ENCODE measurements at regions not wholly inside any gene's neighbourhood (a gene's known extent, or its start where the extent isn't known, plus 50 kb on each side); places are given as distances from the start of the nearest gene placed in this dataset.

- DNase-seq = no peak
These were observed 373.8 kb upstream of the SYT4 start for GRCh38 chr18:43651057-43651456.

DNA sequence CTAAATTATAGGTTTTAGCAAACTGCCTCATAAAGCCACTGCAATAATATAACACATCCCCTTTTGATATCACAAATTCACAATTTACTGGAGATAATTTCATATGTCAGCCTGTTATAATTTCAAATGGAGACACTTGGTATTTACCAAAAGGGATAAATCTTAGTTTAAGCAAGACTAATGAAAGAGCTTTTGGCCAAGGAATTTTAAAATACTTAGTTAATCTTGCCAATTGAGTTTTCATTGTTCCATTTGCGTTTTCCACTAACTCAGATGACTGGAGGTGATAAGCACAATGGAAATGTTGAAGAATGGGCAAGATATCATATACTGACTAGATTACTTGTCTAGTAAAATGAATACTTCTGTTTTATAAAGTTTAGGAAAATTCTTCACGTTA lies 379.3 kb upstream of the SYT4 start:
- no peak for DNase-seq

DNA sequence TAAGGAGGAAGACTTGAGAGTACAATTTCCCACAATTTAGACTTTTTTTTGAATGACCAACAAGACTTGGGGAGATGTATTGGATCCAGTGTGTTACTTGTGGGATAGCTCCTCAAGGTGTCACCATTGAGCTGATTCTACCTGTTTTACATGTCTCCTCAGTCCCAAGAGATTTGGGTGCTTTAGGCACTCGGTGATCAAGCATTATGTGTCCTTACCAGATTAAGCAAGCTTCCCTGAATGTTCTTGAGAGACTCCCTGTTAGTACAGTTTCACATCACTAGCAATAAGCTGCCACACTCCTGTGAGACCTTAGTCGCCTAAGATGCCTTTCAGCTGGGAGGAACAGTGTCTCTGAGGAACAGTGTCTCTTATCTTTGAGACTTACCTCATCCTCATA lies 384.3 kb upstream of the SYT4 start:
- DNase-seq = no peak

DNA sequence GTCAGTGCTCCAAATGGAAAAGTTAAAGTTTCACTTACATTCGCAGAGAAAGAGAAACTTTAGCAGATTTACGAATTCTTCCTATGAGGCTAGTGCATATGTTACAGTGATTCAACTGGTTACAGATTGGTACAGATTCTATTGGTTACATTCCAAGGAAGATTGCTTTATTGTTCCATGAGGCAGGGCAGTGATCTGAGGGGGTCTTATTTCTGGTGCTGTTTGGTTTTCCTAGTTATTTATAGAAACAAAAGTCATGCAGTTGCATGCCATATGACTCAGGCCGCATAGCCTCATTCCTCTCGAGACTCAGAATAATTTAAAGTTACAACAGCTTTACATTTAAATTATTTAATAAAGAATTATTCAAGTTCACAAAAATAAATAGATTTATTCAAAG lies 385.4 kb upstream of the SYT4 start:
- no peak for DNase-seq

DNA sequence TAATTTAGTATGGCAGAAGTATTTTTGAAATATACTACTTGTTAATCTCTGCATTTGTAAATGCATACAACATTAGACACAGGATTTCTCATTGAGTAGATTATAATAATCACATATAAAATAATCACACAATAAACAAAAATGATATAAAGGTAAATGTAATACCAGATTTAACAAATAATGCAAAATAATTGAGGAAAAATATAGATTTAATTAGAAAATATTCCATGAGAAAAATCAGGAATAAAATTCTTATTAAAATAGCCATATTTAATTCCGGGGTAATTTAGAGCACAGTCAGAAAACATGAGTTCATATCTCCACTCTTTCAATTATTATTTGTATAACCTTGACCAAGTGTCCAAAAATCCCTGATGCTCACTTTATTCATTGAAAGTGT lies 385.9 kb upstream of the SYT4 start:
- no peak for DNase-seq

DNA sequence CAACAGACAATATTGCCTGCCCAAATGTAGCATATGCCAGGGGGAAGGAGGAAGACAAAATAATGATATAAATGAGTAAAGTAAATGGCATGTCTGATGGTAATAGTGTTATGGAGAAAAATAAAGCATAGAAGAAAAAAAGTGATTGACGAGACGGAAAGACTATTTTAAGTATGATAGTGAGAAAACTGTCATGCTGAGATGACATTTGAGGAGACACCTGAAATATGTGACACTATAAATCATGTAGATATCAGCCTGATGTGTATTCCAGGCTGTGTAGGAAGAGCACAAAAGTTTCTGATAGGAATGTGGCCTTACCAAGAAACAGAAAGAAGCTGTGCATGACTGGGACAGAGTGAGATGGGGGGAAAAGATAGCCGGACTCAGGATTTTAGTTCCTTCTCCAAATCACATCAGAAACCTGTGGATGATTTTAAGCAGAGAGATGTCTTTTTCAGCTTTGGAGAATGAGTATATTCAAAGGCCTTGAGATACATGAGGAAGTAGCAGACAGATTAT lies 387.3 kb upstream of the SYT4 start:
- DNase-seq = no peak

- DNase-seq = no peak
These were observed 388.0 kb upstream of the SYT4 start for GRCh38 chr18:43665105-43665788.

DNA sequence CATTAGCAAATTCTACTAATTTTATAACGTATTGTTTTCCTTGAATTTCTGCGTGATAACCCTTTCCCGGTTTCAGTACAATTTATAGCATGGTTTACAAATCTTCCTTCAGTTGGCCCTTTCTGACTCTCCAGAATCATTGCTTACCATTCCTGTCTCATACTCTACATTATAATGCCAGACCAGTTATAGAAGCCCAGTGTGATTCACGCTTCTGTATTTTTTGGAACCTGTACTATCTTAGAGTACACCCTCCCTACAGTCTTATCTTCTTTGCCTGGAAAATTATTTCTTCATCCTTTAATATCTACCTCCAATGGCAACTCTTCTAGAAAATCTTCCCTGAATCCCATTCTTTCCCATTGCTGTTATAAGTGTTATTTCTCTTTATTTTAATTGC lies 391.6 kb upstream of the SYT4 start:
- no peak for DNase-seq

DNA sequence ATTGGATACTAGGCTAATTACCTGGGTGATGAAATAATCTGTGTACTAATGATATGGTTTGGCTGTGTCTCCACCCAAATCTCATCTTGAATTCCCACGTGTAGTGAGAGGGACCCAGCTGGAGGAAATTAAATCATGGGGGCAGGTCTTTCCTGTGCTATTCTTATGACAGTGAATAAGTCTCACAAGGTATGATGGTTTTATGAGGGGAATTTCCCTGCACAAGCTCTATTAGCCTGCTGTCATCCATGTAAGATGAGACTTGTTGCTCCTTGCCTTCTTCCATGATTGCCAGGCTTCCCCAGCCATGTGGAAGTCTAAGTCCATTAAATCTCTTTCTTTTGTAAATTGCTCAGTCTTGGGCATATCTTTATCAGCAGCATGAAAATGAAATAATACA lies 394.1 kb upstream of the SYT4 start:
- DNase-seq = no peak

DNA sequence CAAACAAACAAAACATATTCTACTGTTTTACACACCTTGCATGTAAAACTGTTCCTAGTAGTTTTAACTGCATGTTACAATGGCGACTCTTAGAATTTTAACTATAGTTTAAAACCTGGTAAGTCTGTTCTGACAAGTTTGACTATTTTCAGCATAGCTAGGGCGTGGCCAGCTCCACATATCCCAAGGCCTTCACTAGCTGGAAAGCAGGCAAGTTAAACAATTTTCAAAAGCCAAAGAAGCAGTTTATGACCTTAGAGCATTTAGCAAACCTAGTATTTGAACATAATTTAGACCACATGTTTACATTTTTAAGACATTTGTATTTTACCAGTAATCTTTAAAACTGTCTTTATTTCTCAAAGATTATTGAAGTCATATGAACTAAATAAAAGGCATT lies 402.8 kb upstream of the SYT4 start:
- no peak for DNase-seq

- DNase-seq = no peak
These were observed 404.4 kb upstream of the SYT4 start for GRCh38 chr18:43681661-43682060.

DNA sequence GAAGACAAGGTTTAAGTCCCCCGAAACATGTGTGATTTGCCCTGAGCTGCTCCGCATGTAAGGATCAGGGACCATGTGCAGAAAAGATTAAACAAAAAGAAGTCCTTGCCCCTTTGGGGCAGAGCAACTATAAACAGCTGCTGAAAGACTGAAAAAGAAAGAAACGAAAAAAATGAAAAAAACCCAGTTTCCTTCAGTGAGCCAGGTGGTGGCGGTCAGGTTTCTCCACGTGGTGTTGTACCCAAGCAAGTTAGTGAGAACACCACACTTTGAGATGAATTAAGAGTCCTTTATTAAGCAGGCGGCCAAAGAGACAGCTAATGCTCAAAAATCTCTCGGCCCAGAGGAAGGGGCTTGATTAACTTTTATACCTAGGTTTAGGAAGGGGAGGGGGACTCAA lies 404.9 kb upstream of the SYT4 start:
- no peak for DNase-seq

- no peak for DNase-seq
These were observed 409.4 kb upstream of the SYT4 start for GRCh38 chr18:43686709-43687108.

DNA sequence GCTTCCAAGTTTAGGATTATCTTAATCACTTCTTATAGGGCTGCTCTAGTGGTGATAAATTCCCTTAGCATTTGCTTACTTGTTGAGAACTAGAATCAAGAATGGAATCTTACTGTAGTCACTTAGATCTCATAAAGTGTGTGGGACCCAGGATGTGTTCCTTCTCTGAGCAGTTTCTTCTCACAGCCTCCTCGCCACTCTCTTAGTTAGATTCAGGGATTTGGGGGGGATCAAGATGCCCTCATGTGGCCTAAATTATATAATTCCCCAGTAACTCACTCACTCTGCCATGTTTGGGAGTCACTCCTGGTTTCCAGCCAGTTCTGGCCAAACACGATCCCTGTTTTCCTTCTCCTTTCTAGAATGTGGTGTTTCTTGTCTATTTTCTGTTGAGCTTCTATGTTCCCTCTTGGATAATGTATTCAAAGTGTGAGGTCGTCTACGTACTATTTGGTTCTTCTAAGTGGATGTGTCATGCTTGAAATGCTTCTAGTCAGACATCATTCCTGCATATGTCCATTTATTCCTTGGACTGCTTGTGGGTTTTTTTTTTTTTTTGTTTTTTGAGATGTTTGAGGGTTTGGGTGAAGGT lies 414.9 kb upstream of the SYT4 start:
- no peak for DNase-seq

DNA sequence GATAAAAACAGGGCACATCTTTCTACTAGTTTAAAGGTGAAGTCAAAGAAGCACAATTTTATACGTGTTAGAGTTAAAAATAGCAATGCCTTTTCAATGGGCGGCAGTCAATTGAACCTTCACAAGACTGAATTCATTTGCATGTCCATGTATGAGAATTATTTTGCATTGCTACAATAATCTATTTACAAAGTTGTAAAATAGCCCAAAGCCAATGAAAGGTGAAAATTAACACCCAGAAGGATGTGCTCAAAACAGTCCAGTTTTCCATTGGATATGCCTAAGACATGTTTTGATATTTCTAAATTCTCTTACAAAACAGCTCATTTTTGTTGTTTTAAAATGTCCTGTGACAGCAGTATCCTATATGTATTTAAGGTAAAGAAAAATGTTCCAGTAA lies 425.1 kb upstream of the SYT4 start:
- DNase-seq = no peak

DNA sequence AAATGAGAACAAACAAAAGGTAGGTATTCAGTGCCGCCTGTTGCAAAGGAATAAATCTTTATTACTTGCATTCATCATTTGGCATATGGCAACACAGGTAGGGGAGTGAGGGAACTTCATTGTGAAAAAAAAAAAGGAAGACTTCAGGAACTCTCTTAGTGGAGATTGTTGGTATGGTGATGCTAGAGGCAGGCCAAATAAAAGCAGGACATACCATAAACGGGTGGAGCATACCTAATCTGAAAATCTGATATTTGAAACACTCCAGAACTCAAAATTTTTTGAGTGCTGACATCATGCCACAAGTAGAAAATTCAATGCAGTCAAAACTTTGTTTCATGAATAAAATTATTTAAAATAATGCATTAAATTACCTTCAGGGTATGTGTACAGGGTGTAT lies 425.8 kb upstream of the SYT4 start:
- DNase-seq = no peak

DNA sequence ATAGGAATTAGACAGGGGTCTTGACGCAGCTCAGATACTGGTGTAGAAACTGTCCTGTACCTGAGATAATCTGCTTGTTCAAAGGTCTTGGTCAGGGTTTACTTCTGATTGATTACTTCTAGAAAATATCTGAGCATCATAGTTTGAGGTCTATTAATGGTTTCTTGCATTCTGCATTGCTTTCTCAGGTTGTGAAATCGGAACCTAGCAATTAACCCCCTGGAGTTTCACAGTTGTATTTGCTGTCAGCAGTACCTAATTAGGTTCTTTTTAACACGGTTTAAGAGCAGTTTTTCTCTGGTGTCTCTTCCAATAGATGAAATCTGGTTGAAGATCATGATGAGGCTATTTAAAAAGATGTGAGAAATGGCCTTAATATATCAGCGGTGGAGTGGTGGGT lies 428.6 kb upstream of the SYT4 start:
- no peak for DNase-seq

GRCh38 chr18:43710135-43710534 lies 432.8 kb upstream of the SYT4 start:
- DNase-seq = no peak

GRCh38 chr18:43714343-43715010 lies 437.2 kb upstream of the SYT4 start:
- no peak for DNase-seq

DNA sequence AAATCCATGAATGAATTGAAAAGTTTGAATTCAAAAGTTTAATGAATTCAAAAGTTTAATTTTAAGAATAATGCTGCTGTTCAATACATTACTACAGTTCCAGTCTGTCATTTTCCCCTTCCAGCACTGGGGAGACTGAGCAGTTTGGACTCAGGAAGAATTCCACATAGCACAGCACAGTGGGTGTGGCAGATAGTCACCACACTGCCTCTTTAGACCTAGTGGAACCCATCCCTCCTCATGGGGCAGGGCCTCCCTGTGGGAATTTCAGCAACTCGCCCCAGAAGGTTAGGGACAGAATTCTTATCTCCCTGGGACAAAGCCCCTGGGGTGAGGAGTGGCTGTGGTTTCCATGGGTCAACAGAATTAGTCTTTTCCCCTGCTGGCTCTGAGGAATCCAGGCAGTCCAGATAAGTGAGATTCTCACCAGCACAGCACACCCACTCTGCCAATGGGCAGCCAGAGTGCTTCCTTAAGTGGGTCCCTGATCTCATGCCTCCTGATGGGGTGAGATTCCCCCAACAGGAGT lies 442.0 kb upstream of the SYT4 start:
- DNase-seq = no peak

- no peak for DNase-seq
These were observed 442.8 kb upstream of the SYT4 start for GRCh38 chr18:43720041-43720440.

GRCh38 chr18:43735570-43735969 lies 458.3 kb upstream of the SYT4 start:
- DNase-seq = no peak

- no peak for DNase-seq
These were observed 467.9 kb upstream of the SYT4 start for GRCh38 chr18:43744960-43745745.

Data from inflammatory macrophage treated with lipopolysaccharide for 4 hours (primary cell).